ENCODE measurements at regions not wholly inside any gene's neighbourhood (a gene's known extent, or its start where the extent isn't known, plus 50 kb on each side); places are given as distances from the start of the nearest gene placed in this dataset.

GRCh38 chr5:85670417-85670816, 947.3 kb upstream of the COX7C start:
- no peak for DNase-seq

GRCh38 chr5:85671223-85671970, 946.3 kb upstream of the COX7C start:
- no peak for DNase-seq

GRCh38 chr5:85681871-85682270, 935.9 kb upstream of the COX7C start:
- DNase-seq, result no peak

GRCh38 chr5:85684351-85684750, 933.4 kb upstream of the COX7C start:
- no peak for DNase-seq

- no peak for DNase-seq
Measured at GRCh38 chr5:85703296-85703695, 914.4 kb upstream of the COX7C start.

- DNase-seq, result no peak
Measured at GRCh38 chr5:85709728-85710127, 908.0 kb upstream of the COX7C start.

- DNase-seq, result no peak
Measured at GRCh38 chr5:85716344-85717202, 901.2 kb upstream of the COX7C start.

GRCh38 chr5:85717203-85717563, 900.6 kb upstream of the COX7C start:
- no peak for DNase-seq

GRCh38 chr5:85732185-85732584, 885.6 kb upstream of the COX7C start:
- no peak for DNase-seq

GRCh38 chr5:85741972-85742371, 875.8 kb upstream of the COX7C start:
- no peak for DNase-seq

GRCh38 chr5:85760519-85760918, 857.2 kb upstream of the COX7C start:
- DNase-seq, result no peak

GRCh38 chr5:85769347-85769746, 848.4 kb upstream of the COX7C start:
- no peak for DNase-seq

- DNase-seq, result no peak
Measured at GRCh38 chr5:85784746-85785145, 833.0 kb upstream of the COX7C start.

GRCh38 chr5:85813146-85813545, 804.6 kb upstream of the COX7C start:
- no peak for DNase-seq

GRCh38 chr5:85814596-85814995, 803.1 kb upstream of the COX7C start:
- no peak for DNase-seq

- DNase-seq, result no peak
Measured at GRCh38 chr5:85823462-85824426, 794.0 kb upstream of the COX7C start.

- DNase-seq, result no peak
Measured at GRCh38 chr5:85838781-85839180, 779.0 kb upstream of the COX7C start.

- no peak for DNase-seq
Measured at GRCh38 chr5:85841653-85842052, 776.1 kb upstream of the COX7C start.

- no peak for DNase-seq
Measured at GRCh38 chr5:85843535-85843934, 774.2 kb upstream of the COX7C start.

GRCh38 chr5:85849411-85849810, 768.3 kb upstream of the COX7C start:
- no peak for DNase-seq

- DNase-seq, result no peak
Measured at GRCh38 chr5:85865296-85865695, 752.4 kb upstream of the COX7C start.

GRCh38 chr5:85868070-85868469, 749.7 kb upstream of the COX7C start:
- DNase-seq, result no peak

GRCh38 chr5:85893996-85894395, 723.7 kb upstream of the COX7C start:
- DNase-seq, result no peak

All from inflammatory macrophage treated with lipopolysaccharide for 1 hour (primary cell).